ENCODE measurements at regions not wholly inside any gene's neighbourhood (a gene's known extent, or its start where the extent isn't known, plus 50 kb on each side); places are given as distances from the start of the nearest gene placed in this dataset.
"Not testable (repeated sequence)": the region's sequence is repeated elsewhere in the genome, so short reads cannot be mapped to it uniquely, and the experiment has no call there.

GRCh38 chr1:234889643-234890042, 239.0 kb downstream of the TOMM20 start:
- BruUV-seq (replicated peaks): no TSS peak
- POLR2A ChIA-PET: interaction anchor here (1.2 kb wide), 1 partner anchor 8 kb away, joined by 3 read pairs; no protein-coding TSS in a partner anchor

GRCh38 chr1:234888247-234888646, 240.4 kb downstream of the TOMM20 start:
- H3K27ac Mint-ChIP-seq (ENCODE audit: low read depth, unreplicated experiment); CTCF ChIA-PET; DNase-seq (ENCODE audit: unreplicated experiment); H3K27me3 Mint-ChIP-seq (ENCODE audit: insufficient read depth, unreplicated experiment); intact Hi-C loops (cut with micrococcal nuclease); H3K9me3 Mint-ChIP-seq (ENCODE audit: unreplicated experiment); H3K4me3 Mint-ChIP-seq (ENCODE audit: unreplicated experiment); BruUV-seq (replicated peaks); H3K36me3 Mint-ChIP-seq (ENCODE audit: insufficient read depth, unreplicated experiment): not testable (repeated sequence)
- POLR2A ChIA-PET: interaction anchor here (1.0 kb wide), 1 partner anchor 91 kb away, joined by 3 read pairs; no protein-coding TSS in a partner anchor
- peaks cover 12% of the 10 kb centered on the region for H3K4me1 Mint-ChIP-seq (ENCODE audit: insufficient read depth, unreplicated experiment)

More at GRCh38 chr1:234889643-234890042, 239.0 kb downstream of the TOMM20 start:
- Mint-ChIP-seq H3K36me3 (ENCODE audit: insufficient read depth, unreplicated experiment) (no peaks in the 10 kb centered on the region), H3K27ac (ENCODE audit: low read depth, unreplicated experiment) (no peak overlapping the region), H3K4me3 (ENCODE audit: unreplicated experiment) (no peak overlapping the region), H3K27me3 (ENCODE audit: insufficient read depth, unreplicated experiment) (no peaks in the 10 kb centered on the region), H3K9me3 (ENCODE audit: unreplicated experiment) (no peaks in the 10 kb centered on the region), H3K4me1 (ENCODE audit: insufficient read depth, unreplicated experiment) (peaks cover 21% of the 10 kb centered on the region)
- DNase-seq (ENCODE audit: unreplicated experiment): peak; percentile 44
- no peak for TF ChIP-seq CTCF (IDR thresholded peaks at IDR 0.05; ENCODE audit: unreplicated experiment)
- intact Hi-C loops (cut with micrococcal nuclease): no loop called here
- CTCF ChIA-PET: interaction anchor here (0.5 to 0.7 kb wide), 2 partner anchors 73 to 1194 kb away, joined by 3 read pairs; no protein-coding TSS in a partner anchor

DNA sequence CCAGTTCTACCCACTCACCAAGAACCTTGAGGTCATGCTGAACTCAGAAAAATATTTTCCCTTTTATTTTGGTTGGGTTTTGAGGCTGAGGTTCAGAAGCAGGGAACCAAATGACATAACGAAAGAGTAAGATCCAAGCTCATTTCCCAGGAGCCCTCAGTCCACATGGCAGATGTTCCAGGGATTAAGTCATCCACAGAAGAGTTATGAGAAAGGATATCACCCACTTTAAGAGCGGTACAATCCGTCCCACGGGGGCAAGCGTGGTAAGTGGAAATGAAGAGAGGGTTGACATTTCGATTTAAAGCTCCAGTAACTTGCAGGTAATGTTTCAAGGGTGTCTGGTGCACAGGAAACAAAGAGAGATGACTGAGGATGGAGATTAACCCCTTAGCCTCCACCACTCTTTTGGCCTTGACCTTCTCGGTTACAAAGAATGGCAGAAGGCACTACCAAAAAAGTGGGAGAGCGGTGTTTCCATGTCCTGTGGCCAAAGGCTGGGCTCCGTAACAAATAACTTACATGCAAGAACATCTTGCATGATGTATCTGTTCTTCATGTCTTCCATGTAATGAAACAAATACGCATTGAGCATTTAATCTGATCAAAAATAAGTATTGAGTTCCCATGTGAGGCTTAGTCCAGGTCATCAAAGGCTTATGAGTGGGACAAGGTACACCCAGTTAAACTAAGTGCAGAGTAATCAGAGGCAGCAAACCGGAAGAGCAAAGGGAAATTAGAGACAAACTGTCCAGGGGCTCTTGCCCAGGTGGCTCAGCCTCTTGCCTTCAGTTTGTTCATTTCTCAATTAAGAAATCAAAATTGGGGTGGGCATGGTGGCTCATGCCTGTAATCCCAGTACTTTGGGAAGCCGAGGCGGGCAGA, 241.4 kb downstream of the TOMM20 start:
- Mint-ChIP-seq H3K4me3 (ENCODE audit: unreplicated experiment) (no peak overlapping the region), H3K27ac (ENCODE audit: low read depth, unreplicated experiment) (no peak overlapping the region), H3K9me3 (ENCODE audit: unreplicated experiment) (no peaks in the 10 kb centered on the region), H3K4me1 (ENCODE audit: insufficient read depth, unreplicated experiment) (peaks cover 12% of the 10 kb centered on the region), H3K27me3 (ENCODE audit: insufficient read depth, unreplicated experiment) (no peaks in the 10 kb centered on the region), H3K36me3 (ENCODE audit: insufficient read depth, unreplicated experiment) (no peaks in the 10 kb centered on the region)
- TF ChIP-seq CTCF (IDR thresholded peaks at IDR 0.05; ENCODE audit: unreplicated experiment): no peak
- intact Hi-C loops (cut with micrococcal nuclease): no loop called here
- ChIA-PET CTCF (no interaction called here), POLR2A (interaction anchor here (0.6 to 1.2 kb wide), 8 partner anchors 23 to 275 kb away, joined by 3 to 5 read pairs (median 3); no protein-coding TSS in a partner anchor)
- DNase-seq (ENCODE audit: unreplicated experiment): no peak
- BruUV-seq (replicated peaks): no TSS peak

DNA sequence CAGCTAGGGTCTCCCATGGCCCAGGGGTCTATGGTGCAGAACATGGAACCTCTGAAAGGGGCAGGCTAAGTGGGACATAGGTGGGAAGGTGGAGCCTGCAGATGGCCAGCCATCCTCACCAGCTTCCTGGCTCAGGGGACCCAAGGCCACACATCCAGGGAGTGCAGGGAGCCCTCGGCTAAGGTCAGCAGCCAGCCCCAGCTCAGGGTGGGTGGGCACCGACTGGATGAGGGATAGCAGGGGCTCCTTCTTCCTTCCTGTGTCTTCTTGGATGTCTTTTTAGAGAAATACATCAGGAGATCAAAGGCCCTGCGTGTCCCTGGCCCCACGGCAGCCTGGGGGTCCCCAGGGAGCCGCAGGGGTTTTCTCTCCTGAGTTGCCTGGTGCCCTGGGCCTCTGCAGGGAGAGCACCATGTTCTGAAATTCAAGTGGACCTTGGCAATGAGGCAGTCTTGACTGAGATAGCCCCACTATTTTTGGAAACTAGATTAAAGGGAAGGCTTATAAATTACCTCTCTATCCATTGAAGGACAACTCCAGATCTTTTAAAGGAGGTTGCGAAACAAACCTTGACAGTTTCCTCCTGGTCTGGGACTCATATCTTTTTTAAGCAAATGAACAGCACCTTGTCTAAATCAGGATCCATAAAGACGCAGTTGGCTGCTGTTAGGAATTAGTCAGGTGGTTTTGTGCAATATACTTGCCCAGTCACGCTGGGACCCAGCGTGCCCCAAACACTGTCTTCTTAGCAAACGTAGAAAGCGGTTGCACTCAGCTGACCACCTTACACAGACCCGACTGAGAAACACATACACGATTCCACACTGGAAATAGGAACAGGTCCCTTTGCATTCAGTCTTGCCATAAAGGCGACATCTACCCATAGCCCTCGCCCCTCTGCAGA, 242.3 kb downstream of the TOMM20 start:
- CTCF ChIA-PET: interaction anchor here (0.6 kb wide), 1 partner anchor 39 kb away, joined by 4 read pairs; no protein-coding TSS in a partner anchor
- BruUV-seq (replicated peaks): no TSS peak

More for the DNA sequence above, 242.3 kb downstream of the TOMM20 start:
- intact Hi-C loops (cut with micrococcal nuclease): no loop called here
- peak; percentile 86 for DNase-seq (ENCODE audit: unreplicated experiment)
- Mint-ChIP-seq H3K27ac (ENCODE audit: low read depth, unreplicated experiment) (peak overlapping the region; percentile 11), H3K9me3 (ENCODE audit: unreplicated experiment) (no peaks in the 10 kb centered on the region), H3K27me3 (ENCODE audit: insufficient read depth, unreplicated experiment) (no peaks in the 10 kb centered on the region), H3K4me1 (ENCODE audit: insufficient read depth, unreplicated experiment) (peaks cover 12% of the 10 kb centered on the region), H3K4me3 (ENCODE audit: unreplicated experiment) (no peak overlapping the region), H3K36me3 (ENCODE audit: insufficient read depth, unreplicated experiment) (no peaks in the 10 kb centered on the region)
- no peak for TF ChIP-seq CTCF (IDR thresholded peaks at IDR 0.05; ENCODE audit: unreplicated experiment)
- POLR2A ChIA-PET: interaction anchor here (0.7 to 1.2 kb wide), 7 partner anchors 22 to 274 kb away, joined by 3 to 5 read pairs (median 3); no protein-coding TSS in a partner anchor
